HG02678 (cell line): ENCODE measurements at regions not wholly inside any gene's neighbourhood (a gene's known extent, or its start where the extent isn't known, plus 50 kb on each side); places are given as distances from the start of the nearest gene placed in this dataset.

ENCODE experiments used
- ATAC-seq: cut with Tn5 transposase; IDR thresholded peaks from one replicate; pipeline ENCODE4 v1.9.1; 2021; ENCODE audit warnings: mild to moderate bottlenecking, moderate library complexity; ENCODE audit not compliant: unreplicated experiment

DNA sequence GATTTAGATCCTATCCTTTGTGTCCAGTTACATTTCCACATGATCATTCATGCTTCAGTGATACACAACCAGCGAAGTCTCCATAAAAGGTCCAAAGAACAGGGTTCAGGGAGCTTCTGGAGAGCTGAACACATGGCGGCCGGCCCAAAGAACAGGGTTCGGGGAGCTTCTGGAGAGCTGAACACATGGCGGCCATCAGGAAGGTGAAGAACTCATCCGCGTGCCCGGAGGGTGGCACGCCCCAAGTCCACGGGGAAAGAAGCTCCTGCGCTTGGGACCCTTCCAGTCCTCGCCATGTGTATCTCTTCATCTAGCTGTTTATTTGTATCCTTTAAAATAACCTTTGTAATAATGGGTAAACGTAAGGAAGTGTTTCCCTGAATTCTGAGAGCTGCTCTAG is 91.9 kb upstream of the FLRT2 start:
- no peak for ATAC-seq

GRCh38 chr14:85438481-85438942 is 91.4 kb upstream of the FLRT2 start:
- no peak for ATAC-seq

DNA sequence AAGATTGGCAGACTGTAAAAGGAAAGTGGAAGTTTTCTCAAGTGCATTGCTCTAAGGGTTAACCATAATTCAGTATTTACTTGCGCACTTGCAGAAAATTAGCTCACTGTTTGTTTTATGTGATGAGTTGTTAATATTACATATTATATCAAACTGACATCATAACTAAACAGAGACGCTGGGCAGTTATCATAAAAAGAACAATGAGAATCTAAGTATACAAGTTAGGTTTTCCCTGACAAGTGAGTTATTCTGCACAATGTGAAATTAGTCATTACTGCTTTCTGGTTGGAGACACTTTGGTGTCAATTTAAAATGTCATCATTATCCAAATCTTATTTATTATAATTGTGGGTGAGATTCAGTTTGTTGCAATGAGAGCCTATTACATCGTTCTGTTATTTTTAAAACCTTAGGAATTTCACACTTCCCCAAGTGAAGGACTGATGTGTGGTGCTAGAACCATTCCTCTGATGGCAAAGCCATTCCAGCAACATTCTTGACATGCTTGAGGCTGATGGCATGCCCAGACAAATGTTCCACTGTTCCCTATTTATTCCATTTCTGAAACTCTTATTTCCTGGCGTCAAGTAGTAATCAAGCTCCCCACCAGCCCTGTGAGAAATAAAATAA is 90.1 kb upstream of the FLRT2 start:
- no peak for ATAC-seq

DNA sequence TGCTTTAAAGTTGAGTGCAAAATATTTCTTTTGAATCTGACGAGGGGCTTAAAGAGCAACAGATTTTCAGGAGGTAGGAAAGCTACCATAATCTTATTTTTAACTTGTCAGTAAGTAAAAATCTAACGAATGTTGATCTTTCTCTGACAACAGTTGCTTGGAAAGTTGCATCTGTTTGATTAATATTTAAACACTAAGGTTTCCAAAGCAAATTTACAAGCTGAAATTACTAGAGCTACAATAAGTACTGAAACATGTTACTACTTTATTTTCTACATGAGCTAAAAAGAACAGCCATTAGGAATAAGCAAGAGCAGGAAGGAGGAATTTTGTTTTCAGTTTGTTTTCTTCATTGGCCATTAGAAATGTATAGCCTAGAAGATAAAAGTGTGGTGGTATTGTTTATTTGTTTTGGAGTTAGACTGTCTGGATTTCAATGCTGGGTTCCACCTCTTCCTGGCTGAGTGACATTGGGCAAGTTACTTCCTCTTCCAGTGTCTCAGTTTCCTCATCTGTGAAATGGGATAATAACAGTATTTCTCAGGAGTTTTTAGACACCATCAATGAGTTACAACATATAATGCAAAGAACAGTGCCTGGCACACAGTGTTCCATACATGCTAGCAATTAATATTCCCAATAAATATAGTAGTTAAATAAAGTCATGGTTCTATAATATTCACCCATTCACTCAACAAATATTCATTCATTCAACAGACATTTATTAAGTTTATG is 87.9 kb upstream of the FLRT2 start:
- no peak for ATAC-seq

DNA sequence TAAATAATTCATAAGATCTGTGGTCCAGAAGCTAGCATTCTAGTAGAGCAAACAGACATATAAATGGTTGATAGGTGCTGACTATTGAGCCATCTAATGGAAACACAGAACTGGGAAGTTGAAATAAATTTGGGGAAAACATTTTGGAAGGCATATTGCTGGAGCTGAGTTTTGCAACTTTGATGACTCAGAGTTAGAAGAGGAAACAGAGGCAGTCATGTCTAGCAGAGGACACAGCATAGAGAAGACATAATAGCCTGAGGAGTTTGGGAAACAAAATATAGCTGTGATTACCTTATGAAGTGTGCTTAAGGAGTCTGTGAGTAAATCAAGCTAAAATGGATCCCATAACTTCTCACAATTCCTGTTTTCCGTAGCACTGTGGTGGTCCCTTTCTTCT is 86.9 kb upstream of the FLRT2 start:
- no peak for ATAC-seq

GRCh38 chr14:85444635-85445034 is 85.3 kb upstream of the FLRT2 start:
- ATAC-seq: no peak

DNA sequence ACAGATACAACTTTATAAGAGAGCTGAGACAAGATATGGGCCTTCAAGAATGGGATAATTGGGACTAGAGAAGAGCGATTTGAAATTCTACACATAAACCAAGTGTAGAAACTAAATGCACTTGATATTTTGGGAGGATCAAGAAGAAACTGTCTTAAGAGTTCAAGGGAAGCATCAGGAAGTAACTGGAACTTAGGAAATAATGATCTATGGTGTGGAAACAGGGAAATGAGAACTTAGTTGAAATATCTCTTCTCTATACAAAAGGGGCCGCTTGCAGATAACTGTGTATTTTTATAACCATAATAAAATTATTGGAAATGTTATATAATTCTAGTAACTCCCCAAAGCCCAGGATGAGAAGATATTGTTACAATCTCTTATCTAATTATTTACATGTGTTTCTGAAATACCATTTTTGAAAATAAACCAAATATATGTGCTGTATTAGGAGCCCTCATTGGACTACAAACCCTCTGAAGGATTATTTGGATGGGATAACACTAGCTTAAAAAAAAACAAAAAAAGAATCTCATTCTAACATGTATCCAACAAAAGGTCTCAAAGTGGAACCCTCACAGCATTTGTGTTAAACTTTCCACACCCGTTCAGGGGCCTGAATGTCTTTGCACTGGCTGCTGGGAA is 84.7 kb upstream of the FLRT2 start:
- no peak for ATAC-seq

GRCh38 chr14:85447883-85448282 is 82.1 kb upstream of the FLRT2 start:
- no peak for ATAC-seq

DNA sequence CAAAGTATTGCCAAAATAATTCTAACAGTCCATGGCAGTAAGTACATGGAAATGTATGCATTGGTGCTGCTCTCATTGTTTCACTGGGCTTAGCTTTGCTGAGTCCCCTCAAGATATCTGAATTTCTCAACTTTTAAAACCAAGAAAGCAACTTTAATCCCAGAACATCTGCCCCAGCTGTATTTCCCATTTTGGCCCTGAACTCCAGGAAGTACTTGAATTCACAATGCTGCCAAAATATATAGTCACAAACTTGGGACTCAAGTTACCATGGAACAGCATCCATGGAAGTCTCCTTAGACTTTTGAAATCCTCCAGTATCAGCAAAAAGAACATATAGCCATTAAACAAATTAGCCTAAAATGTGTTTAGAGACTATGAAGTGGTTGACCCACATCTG is 78.5 kb upstream of the FLRT2 start:
- ATAC-seq: no peak

GRCh38 chr14:85453401-85454225 is 76.3 kb upstream of the FLRT2 start:
- no peak for ATAC-seq

DNA sequence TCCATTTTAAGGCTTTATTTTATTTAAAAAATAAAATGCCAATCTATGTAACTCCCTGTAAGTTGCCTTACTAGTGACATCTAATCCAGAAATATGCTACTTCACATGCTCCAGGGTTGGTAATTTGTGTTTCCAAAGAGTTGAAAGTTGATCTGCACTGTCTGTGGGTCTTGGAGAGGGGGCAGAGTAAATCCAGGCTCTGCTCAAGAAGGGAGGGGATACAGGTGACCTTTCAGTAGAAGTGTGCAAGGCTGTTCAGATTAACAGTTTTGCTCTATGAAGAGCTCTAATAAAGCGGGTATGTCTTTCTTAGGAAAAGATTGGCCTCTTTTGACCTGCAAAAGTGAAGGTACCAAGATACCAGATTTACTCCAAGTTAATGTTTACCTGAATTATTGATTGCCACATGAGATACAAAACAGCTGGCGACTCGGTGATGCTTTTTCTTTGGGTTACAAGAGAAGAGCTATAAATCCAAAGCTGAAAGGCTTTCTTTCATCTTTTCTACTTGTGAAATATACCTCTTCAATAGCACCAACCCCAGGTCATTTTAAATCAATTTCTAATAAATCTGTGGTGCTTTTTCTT is 75.6 kb upstream of the FLRT2 start:
- ATAC-seq: no peak

DNA sequence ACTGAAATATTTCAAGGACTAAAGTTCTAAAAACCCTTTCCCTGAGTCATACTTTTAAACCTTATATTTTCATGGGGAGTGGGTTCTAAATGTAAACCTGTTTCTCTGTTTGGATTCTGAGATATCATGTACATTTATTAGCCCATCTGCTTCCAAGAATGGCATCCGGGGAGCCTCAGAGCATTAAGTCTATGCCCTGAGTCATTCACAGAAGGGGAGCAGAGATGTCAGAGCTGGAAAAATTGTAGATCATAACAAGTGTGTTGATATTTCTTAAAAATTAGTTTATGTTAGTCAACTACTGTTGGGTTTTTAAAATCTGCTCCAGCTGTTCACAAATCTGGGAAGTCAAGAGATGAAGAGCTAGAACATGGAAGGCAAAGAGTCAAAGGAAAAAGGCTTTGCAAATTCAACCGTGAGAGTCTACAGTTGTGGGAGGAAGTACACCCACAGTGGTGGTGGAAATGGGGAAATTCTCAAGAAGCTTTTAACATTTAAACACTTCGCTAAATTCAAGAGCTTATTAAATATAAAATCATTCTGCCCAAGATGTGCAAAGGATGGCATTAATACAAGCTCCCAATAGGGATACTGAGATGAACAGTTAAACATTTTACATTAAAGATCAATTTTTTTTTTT is 70.5 kb upstream of the FLRT2 start:
- ATAC-seq: no peak

- no peak for ATAC-seq
Observed at GRCh38 chr14:85461432-85462133, 68.4 kb upstream of the FLRT2 start.

- no peak for ATAC-seq
Observed at GRCh38 chr14:85463512-85463911, 66.4 kb upstream of the FLRT2 start.

DNA sequence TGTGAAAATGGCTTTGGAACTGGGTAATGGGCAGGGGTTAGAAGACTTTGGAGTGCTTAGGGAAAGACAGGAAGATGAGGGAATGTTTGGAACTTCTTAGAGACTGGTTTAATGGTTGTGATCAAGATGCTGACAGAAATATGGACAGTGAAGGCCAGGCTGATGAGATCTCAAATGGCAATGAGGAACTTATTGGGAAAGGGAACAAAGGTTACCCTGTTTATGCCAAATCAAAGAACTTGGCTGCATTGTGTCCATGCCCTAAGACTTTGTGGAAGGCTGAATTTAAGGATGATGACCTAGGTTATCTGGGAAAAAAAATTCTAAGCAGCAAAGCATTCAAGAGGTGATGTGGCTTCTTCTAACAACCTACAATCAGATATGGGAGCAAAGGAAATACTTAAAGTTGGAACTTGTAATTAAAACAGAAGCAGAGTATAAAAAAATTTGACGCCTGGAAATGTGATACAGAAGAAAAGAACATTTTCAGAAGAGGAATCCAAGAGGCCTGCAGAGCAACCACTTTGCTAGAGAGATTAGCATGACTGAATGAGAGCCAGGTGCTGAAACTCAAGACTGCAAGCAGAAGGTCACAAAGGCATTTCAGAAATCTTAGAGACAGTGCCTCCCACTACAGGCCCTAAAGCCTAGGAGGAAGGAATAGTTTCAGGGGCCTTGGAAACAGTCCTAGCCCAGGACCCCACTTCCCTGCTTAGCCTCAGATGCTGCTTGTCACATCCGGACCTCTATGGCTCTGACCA is 65.6 kb upstream of the FLRT2 start:
- no peak for ATAC-seq

- ATAC-seq: no peak
Observed at GRCh38 chr14:85466678-85467077, 63.3 kb upstream of the FLRT2 start.

DNA sequence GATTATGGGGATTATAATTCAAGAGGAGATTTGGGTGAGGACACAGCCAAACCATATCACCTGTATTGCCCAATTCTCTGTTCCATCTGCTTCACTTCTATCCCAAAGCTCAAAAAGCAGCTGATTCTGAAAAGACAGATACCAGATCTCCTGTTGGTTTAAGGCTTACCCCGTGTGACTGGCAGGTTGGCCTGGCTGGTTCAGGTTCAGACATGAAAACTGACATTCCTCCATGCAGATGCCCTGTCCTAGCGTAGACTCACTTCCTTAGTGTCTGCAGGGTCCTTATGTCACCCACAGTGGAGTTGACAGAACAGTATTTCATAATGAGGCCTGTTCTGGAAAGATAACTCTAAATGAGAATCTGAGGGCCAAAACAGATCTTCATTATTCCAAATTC is 61.1 kb upstream of the FLRT2 start:
- no peak for ATAC-seq

- no peak for ATAC-seq
Observed at GRCh38 chr14:85471156-85471555, 58.8 kb upstream of the FLRT2 start.

GRCh38 chr14:85471744-85472143 is 58.2 kb upstream of the FLRT2 start:
- ATAC-seq: no peak
